Neural progenitor cell (in vitro differentiated cells): ENCODE measurements at regions not wholly inside any gene's neighbourhood (a gene's known extent, or its start where the extent isn't known, plus 50 kb on each side); places are given as distances from the start of the nearest gene placed in this dataset.

Experiments used
- CTCF ChIP-seq: fragments of 200-600 bp; sonication (generic); IDR thresholded peaks from 2 replicates; pipeline ENCODE4 v1.5.1; 2017; ENCODE audit warnings: antibody characterized with exemption, mild to moderate bottlenecking
- EZH2 ChIP-seq: fragments of 200-600 bp; sonication (generic); IDR thresholded peaks from 2 replicates; pipeline ENCODE4 v1.6.1; 2017; ENCODE audit warnings: antibody characterized with exemption, mild to moderate bottlenecking, moderate library complexity
- EZH2phosphoT487 ChIP-seq: fragments of 200-600 bp; sonication (generic); IDR thresholded peaks from 2 replicates; pipeline ENCODE4 v1.6.1; 2017; ENCODE audit warnings: antibody characterized with exemption

- no peak for TF ChIP-seq CTCF
- TF ChIP-seq EZH2: no peak
- no peak for TF ChIP-seq EZH2phosphoT487
Observed at GRCh38 chr13:33694546-33694945, 123.4 kb upstream of the RFC3 start.
